OCI-LY7 (cell line): ENCODE measurements at regions not wholly inside any gene's neighbourhood (a gene's known extent, or its start where the extent isn't known, plus 50 kb on each side); places are given as distances from the start of the nearest gene placed in this dataset.

Source experiments
- EZH2phosphoT487 ChIP-seq: fragments of 200-600 bp; sonication (generic); IDR thresholded peaks from 2 replicates; pipeline ENCODE4 v1.6.1; 2018; ENCODE audit warnings: low read depth, borderline replicate concordance, mild to moderate bottlenecking, mixed run types, antibody characterized with exemption, low read length, moderate library complexity, mixed read lengths
- TF ChIP-seq, protein P1 (sequence below): fragments of 200-600 bp; sonication (generic); conservative IDR thresholded peaks from 2 replicates; pipeline ENCODE4 v1.5.1; 2014; ENCODE audit warnings: mild to moderate bottlenecking, antibody characterized with exemption, low read length, moderate library complexity, mixed read lengths

DNA sequence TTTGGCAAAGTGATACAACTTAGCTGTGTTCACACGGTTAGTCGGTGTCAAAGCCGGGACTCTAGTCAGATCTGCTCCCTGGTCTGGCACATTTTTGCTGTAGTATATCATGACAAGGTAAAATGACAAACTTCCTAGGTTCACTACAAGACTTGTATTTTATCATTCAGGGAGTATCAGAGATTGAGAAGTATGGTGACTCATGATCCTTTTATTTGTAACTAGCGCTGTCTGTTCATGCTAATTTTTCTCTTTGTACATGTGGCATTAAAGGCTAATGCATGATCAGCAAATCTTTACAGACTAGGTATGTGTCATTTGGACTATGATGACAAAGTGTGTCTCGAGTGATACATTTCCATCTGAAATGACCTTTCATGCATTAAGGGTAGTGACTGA lies 326.7 kb downstream of the SIPA1L2 start:
- TF ChIP-seq, protein P1, sequence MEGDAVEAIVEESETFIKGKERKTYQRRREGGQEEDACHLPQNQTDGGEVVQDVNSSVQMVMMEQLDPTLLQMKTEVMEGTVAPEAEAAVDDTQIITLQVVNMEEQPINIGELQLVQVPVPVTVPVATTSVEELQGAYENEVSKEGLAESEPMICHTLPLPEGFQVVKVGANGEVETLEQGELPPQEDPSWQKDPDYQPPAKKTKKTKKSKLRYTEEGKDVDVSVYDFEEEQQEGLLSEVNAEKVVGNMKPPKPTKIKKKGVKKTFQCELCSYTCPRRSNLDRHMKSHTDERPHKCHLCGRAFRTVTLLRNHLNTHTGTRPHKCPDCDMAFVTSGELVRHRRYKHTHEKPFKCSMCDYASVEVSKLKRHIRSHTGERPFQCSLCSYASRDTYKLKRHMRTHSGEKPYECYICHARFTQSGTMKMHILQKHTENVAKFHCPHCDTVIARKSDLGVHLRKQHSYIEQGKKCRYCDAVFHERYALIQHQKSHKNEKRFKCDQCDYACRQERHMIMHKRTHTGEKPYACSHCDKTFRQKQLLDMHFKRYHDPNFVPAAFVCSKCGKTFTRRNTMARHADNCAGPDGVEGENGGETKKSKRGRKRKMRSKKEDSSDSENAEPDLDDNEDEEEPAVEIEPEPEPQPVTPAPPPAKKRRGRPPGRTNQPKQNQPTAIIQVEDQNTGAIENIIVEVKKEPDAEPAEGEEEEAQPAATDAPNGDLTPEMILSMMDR, result no peak
- no peak for TF ChIP-seq EZH2phosphoT487
